H4 (cell line): ENCODE measurements at regions not wholly inside any gene's neighbourhood (a gene's known extent, or its start where the extent isn't known, plus 50 kb on each side); places are given as distances from the start of the nearest gene placed in this dataset.

Source experiments
- DNase-seq: peaks from one replicate; pipeline ENCODE4 v3.0.0-alpha.2; 2015; ENCODE audit warnings: low spot score

DNA sequence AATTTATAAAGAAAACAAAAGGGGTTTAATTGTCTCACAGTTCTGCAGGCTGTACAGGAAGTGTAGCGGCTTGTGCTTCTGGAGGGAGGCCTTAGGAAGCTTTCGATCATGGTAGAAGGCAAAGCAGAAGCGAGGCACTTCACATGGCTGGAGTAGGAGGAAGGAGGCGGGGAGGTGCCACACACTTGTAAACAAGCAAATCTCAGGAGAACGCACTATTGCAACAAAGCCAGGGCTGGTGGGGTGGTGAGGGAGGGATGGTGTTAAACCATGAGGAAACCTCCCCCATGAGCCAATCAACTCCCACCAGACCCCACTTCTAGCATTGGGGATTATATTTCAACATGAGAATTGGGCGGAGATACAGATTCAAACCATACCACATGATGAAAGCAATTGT, 1116.3 kb downstream of the FAT4 start:
- DNase-seq, result no peak

DNA sequence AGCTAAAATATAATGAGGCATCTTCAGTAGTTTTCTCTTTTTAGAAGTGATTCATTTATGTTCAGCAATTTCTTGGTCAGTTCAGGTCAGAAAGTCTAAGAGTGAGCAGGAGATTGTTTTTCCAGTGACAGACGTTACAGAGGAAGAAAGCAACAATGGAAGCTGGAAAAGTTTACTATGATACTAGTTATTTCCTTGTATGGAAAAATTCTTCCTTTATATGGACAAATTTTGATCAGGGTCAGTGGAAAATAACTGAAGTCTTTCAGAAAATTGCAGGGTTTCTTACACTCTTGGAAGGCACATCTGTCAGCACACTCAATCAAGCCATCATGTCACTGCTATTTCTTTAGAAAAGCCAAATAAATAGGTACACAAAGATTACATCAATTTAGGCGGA, 1120.7 kb downstream of the FAT4 start:
- no peak for DNase-seq

DNA sequence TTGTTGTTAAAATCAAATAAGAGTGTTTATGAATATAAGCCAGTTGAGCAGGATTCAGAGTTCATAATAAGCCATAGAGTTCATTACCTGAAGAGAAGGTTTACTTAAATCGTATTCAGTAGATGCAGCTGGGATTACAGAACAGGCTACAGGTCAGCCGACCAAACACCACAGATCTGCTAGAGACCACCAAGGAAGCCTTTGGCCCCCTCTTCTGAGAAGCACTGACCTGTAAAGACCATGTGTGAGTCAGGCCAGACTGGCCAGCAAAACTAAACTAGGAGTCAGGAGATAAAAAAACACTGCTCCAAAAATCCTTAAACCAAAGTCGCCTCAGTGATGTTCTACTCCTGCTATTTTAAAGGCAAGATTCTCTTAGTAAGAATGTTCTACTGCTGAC, 1125.5 kb downstream of the FAT4 start:
- no peak for DNase-seq

DNA sequence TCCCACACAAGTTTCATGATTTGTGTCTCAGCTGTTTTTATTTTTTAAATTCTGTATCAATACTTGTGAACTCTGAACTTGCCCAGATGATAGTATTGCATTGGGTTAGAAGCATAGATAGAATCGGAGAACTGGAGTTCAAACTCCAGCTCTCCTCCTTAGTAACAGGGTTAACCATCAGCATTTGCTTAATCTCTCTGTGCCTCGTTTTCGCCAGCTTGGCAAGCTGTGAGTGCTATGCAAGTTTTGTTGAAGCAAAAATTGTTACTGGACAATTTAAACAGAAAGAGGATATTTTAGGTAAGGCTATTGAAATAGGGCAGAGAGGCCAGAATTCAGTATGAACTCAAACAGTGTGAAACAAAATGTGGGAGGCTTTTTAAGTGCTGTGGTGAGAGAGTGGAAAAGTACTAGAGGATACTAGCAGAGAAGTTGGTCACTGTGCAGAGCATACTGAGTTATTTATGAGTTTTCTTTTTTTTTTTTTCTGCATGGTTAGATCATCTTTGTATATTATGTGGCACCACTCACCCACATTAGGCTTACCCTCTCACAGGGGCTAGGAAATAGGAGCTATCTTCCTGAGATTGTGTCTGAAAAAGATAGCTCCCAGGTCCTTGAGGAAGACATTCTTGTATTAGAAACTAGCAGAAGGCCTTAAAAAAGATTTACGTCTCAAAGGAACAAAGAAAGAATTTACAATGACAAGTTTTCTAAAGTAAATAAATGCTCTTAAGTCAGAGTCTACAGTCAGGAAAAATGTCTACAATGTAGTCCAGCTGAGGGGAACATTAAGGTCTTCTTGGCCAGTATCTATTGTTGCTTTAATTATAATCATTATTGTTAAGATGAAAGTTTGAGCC, 1126.6 kb downstream of the FAT4 start:
- no peak for DNase-seq

DNA sequence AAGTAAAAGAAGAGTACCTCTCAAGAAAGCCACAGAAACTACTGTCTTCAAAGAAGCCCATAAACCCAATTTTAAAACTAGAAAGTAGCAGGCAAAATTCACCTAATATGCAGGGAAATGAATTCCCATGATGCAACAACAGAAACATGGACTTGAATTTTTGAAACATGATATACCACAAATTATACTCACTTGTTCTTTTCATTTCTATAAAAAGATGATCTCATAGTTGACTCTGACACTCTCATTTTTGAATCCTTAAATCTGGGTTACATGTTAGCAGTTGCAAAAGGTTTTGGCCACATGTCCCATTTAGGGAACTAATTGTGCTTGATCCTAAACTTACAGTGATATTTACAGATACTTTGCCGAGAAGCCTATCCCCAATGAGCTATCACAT, 1130.8 kb downstream of the FAT4 start:
- no peak for DNase-seq

DNA sequence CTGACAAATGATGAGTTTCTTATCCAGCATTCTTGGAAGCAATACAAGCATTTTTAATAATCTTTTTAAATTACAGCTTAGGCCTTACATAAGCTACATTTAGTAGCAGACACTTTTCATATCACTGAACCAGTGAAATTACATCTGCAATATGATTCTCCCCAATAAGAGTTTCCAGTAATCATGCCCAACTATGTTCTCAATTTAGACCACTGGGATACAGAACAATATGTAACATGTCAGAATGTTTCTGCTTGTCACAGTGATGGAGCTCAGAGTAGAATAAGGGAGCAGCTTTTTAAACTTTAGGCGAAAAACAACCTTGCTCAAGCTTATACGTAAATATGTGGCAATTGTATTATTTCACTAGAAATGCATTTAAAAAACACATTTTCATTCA, 1132.2 kb downstream of the FAT4 start:
- no peak for DNase-seq

DNA sequence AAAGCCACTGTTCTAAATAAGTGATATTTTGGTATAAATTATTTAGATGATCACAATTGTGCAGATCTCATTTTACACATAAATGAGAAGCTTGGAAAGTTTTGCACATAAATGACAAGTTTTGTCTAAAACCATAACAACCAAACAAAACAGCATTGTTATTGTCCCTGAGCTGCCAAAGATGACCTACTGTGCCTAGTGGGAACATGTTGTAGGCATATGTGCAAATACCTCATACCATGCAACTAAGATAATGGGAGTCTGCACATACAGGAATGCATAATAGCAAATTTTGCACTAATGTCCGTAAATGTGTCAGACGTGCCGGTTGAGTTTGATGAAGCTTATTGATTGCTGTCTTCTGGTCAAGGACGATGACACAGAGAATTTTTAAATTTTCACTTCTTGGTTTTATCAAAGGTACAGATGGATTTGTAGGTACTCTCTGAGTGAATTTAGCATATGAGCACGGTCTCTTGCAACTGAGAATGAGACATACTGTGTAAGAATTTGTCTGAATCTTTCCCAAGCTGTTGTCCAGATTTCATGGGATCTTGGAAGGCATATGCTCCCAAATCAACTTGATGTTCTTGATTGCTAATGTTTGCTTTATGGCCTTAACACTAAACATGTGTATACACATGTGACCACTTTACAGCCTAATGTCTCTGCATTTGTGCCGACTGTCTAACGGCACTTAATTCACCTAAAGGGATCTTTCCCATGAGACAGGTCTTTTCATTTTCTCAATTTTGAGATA, 1133.5 kb downstream of the FAT4 start:
- no peak for DNase-seq

DNA sequence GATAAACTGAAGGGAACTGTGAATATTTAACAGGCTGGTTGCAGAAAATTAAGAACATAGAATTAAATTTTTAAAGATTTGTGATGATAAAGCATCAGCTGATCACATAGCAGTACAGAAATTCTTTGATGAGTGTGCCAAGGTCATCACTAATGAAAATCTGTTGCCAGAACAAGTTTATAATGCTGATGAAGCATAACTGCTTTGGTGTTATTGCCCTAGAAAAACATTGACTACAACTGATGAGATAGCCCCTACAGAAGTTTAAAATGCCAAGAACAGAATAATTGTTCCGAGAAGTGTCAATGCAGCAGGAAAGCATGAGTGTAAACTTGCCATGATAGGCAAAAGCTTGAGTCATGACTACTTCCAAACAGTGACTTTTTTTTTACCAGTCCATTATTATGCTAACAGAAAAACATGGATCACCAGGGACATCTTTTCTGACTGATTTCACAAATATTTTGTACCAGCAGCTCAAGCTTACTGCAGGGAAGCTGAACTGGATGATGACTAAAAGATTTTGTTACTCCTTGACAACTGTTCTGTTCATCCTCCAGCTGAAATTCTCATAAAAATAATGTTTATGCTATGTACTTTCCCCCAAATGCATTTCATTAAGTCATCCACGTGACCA, 1136.6 kb downstream of the FAT4 start:
- no peak for DNase-seq

DNA sequence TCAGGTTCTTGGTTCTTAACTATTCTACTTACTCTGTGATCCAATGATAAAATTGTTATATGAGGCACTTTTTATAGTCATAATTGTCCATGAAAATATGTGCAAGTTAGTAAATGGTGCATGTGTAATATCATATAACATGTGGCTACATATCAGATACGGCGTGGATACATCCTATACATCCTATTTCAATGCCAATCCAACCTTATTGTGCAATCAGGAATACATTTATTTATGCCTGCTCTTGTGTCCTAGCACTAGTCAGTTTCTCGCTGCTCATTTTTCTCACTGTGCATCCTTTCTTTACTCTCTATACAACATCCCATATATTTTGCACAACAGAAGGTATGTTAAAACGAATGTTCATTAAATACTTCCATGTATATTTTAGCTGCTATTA, 1141.1 kb downstream of the FAT4 start:
- no peak for DNase-seq

DNA sequence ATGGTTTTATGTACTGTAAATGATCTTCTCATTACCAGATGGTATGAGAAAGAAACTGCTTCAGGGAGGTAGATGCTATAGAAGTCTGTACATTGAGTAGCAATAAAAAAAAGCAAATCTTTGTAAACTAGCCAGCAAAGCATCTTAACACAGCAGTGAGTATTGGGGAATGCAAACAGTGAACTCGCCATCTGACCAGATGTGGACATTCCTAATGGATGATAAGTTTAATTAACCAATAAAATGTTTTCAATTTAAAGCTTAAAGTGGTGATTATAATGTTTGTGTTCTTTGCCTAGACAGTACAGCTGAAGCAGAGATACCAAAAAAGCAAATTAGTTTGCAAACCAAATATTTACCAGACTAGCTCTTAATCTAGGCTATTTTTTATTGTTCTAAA, 1144.2 kb downstream of the FAT4 start:
- DNase-seq, result no peak

DNA sequence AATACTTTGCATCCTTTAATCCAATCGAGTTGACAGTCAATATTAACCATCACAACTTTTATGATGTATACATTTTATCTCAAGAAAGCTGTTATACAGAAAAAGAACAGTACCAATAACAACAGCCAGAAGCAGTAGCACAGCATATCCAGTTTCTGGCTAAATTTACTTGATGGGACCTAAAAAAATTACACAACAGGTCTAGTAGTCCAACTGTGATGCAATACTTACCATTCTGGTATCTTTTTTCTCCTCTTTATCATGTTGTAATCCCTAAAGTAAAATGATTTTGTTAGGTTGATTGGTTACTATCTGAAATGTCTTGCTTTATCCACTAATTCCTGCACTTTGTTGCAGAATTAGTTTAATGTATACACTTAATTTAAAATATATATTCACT, 1150.6 kb downstream of the FAT4 start:
- no peak for DNase-seq

DNA sequence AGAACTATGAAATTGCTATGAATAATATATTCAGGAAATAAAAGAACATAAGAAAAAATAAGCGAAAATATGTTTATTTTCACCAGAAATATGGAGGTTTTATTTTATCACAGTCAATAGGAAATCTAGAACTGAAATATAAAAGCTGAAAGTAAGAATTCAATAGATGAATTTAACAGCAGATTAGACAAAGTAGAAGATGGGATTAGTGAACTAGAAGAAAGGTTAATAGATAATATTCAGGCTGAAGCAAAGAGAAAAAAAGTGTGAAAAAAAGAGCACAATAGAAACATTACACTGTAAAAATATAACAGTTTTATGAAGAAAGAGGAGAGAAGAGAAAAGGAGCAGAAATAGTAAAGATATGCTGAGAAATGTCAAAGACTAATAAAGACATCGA, 1152.1 kb downstream of the FAT4 start:
- no peak for DNase-seq

DNA sequence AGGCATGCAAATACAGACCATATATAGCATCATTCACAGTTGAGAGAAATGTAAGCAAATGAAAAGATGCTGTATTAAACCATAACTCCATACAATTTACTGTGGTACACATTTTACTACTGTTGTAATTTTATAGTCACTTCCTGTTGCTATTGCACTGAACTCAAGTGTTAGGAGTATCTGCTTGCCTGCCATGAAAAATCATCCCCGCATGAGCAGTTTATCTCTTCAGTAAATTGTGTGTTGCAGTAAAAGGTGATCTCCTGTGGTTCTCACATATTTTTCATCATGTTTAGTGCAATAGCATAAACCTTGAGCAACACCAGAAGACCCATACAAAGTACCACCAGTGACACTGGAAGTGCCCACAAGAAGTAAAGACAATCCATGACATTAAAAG, 1153.4 kb downstream of the FAT4 start:
- no peak for DNase-seq

DNA sequence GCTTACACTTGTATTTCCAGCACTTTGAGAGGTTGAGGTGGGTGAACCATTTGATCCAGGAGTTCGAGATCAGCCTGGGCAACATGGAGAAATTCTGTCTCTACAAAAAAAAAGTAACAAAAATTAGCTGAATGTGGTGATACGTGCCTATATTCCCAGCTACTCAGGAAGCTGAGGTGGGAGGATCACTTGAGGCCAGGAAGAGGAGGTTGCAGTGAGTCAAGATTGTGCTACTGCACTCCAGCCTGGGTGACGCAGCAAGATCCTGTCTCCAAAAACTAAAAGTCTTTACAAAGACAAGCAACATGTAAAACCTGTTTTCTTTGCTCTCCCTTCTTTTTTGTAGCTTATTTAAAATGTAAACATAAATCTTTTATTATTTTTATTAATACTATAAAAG, 1156.1 kb downstream of the FAT4 start:
- DNase-seq, result peak; percentile 56

DNA sequence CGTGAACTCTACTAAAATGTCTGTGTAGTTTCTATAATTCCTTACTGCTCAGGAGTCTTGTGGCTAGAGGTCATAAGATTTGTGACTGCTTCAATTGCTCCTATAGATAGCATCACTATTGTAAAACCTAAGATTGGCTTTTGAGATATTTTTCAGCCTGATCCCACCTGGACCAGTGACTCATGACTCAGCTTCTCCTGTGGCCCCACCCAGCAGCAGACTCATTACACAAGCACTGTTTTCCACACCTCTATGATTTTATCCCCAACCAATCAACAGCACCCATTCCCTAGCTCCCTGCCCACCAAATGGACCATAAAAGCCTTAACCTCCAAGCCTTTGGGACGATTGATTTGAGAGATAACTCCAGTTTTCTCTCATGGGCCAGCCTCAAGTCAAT, 1157.0 kb upstream of the INTU start:
- no peak for DNase-seq

DNA sequence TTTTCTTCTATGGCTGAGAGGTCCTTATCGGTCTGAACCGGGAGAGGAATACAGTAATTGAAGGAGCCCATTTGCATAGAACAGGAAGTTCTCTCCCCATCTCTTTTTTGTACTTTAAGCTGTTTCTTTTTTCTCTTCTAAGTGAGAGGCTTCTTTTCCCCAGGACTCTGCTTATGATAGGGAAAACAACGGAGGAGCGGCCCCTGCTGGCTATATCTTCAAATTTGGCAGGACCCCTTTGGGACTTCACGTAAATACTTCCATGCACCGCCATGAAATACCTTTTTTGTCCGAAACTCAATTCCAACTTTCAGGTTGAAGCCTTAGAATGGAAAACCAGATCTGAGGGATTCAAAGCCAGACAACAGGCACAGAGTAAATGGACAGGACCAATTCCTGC, 1153.0 kb upstream of the INTU start:
- no peak for DNase-seq

DNA sequence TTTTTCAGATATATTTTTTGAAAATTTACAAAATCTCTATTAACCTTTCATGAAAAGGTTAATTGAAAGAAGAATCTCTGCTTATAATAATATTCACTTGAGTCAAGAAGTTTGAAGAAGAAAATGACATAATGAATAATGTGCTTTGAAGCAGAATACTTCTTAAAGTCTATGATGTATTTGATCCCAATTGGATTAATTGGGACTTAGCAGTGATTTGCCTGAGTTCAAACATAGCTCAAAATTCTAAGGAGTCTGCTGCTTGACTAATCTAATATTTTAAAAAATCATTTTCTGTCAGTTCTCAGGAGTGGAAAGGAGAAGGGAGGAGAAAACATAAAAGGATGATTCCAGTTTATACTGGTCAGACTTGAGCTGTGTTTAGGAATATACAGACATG, 1150.4 kb upstream of the INTU start:
- no peak for DNase-seq

DNA sequence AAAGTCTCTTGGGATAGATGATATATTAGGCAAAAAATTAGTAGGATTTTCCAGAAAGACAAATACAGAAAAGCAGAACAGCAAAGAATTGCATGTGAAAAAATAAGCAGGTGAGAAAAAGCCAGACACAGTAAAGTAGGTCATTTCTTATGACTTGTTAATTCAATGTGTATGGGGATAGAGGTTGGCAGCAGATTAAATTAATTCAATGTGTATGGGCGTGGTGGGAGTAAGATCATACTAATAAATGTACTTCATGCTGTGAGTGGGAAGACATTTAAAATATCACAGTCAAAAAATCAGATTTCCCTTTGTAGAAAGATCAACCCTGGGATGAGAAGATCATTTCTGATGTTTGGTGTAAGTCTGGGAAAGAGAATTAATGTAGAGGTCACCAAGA, 1146.4 kb upstream of the INTU start:
- no peak for DNase-seq

DNA sequence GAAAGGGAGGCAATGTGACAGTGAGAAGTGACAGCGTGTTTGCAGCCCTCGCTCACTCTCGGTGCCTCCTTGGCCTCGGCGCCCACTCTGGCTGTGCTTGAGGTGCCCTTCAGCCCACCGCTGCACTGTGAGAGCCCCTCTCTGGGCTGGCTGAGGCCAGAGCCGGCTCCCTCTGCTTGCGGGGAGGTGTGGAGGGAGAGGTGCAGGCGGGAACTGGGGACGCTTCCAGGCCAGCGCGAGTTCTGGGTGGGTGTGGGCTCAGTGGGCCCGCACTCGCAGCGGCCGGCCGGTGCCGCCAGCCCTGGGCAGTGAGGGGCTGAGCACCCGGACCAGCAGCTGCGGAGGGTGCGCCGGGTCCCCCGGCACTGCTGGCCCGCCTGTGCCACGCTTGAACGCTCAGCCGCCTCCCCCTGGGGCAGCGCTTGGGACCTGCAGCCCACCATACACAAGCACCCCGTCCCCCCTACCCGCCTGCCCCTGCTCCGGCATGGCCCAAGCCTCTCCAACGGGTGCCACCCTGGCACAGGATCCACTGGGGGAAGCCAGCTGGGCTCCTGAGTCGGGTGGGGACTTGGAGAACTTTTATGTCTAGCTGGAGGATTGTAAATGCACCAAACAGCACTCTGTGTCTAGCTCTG, 1142.8 kb upstream of the INTU start:
- DNase-seq, result no peak

DNA sequence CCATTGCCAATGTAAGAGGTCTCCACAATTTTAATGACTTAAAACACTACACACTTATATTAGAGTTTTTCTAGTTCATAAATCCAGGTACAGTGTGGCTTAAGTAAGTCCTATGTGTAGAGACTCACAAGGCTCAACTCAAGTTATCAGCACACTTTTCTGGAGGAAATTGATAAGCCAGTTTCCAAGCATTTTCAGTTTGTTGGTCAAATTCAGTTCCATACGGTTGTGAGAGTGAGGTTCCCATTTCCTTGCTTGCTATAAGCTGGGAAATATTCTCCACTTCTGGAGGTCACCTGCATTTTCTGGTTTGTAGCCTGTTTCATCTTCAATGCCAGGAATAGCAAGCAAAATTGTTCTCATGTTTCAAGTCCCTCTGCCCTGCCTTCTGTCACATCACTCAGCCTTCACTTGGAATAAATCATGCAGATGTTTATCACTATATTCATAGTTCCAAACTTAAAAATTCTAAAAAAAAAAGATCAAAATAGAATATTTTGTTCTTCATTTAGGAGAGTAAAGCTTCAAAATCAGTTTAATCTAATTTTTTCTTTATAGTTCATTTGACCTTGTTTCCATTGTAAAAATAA, 1137.5 kb upstream of the INTU start:
- DNase-seq, result no peak

DNA sequence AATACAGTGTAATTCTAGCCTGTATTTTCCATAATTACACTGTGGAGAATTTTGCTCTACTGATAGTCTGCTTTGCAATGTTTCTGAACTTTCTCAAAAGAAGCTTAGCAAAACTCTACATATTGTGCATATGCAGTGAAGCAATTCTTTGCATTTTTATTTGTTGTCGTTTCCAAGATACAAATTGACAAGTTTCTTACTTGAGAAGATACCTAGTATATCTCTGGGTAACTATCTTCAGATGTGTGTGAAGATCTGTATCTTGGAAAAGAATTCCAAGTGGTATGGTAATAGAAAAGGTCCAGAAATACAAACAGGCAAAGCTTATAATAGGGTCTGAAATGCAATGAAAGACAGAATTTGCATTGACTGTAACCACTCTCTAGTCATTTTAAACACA, 1119.8 kb upstream of the INTU start:
- no peak for DNase-seq

DNA sequence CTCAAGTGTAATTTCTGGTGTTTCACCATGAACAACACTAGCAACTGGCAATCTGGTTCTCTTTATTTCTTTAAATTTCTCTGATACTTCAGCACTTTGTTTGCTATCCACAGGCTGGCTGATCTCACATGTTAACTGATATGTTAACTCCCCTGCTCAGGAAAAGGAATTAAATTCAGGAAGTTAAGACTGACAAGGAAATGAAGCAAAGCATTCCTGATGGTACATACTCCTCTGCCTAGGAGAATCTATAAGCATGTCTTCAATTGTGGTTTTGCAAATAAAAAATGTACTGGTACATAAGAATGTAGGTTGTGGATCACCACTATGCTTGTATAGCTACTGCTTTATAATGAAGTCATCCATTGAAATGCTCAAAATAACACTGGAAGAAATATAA, 1119.2 kb upstream of the INTU start:
- DNase-seq, result no peak
